ENCODE measurements at regions not wholly inside any gene's neighbourhood (a gene's known extent, or its start where the extent isn't known, plus 50 kb on each side); places are given as distances from the start of the nearest gene placed in this dataset.
"Not testable (repeated sequence)": the region's sequence is repeated elsewhere in the genome, so short reads cannot be mapped to it uniquely, and the experiment has no call there.

DNA sequence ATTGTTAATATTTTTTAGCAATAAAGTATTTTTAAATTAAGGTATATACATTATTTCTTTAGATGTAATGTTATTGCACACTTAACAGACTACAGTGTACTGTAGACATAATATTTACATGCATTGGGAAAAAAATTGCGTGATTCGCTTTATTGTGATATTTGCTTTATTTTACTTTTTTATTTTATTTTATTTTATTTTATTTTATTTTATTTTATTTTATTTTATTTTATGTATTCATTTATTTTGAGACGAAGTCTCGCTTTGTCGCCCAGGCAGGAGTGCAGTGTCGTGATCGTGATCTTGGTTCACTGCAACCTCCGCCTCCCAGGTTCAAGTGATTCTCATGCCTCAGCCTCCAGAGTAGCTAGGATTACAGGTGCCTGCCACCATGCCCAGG is 1522.7 kb downstream of the AMY1C start:
- H3K36me3 ChIP-seq (ENCODE audit: control insufficient read depth in 2 of 2, extremely low read depth in 1 of 2, insufficient read depth in 2 of 2, low read length in 2 of 2); CTCF ChIA-PET; H2AFZ ChIP-seq (ENCODE audit: low read depth, low read length); POLR2A ChIA-PET; H4K20me1 ChIP-seq (replicated peaks; ENCODE audit: control insufficient read depth, extremely low read depth, insufficient read depth, low read length); FAIRE-seq; H3K9ac ChIP-seq (replicated peaks; ENCODE audit: extremely low read depth, insufficient read depth, low read length); H3K4me1 ChIP-seq (ENCODE audit: control insufficient read depth, extremely low read depth, insufficient read depth, low read length); H3K79me2 ChIP-seq (ENCODE audit: control insufficient read depth, insufficient read depth, low read length); H3K9me1 ChIP-seq (replicated peaks; ENCODE audit: control insufficient read depth, extremely low read depth, insufficient read depth, low read length); DNase-seq (ENCODE audit: low read depth, low spot score); H3K27ac ChIP-seq (ENCODE audit: insufficient read depth, low read depth, low read length); H3K9me3 ChIP-seq (replicated peaks; ENCODE audit: control insufficient read depth, insufficient read depth, low read length); H3K4me2 ChIP-seq (ENCODE audit: insufficient read depth, low read length); H3K27me3 ChIP-seq (ENCODE audit: control insufficient read depth in 2 of 2, insufficient read depth in 2 of 2, low read length in 2 of 2); BruUV-seq (replicated peaks); intact Hi-C loops (cut with micrococcal nuclease); H3K4me3 ChIP-seq (replicated peaks in 1 of 3; ENCODE audit: insufficient read depth in 1 of 3, low read depth in 1 of 3, low read length in 3 of 3); dilution Hi-C loops (cut with MboI; ENCODE audit: extremely low pct_ligation_motif_present, low sequenced_read_pairs): not testable (repeated sequence)

DNA sequence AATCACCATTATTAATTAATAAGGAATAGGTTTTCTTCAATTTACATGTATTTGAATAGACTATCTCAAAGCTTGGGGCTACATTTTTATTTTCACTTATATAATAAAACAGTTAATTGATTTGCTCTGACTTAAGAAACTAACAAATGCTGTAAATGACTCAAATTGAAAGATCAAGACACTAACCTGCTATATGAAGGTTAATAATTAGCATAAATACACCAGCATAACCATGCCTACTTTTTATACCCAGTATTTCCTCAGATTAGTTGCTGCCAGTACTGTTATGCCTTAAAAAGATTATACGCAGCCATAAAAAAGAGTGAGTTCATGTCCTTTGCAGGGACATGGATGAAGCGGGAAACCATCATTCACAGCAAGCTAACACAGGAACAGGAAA is 1545.1 kb downstream of the AMY1C start:
- H4K20me1 ChIP-seq (replicated peaks; ENCODE audit: control insufficient read depth, extremely low read depth, insufficient read depth, low read length): no peaks in the 10 kb centered on the region
- BruUV-seq (replicated peaks): no TSS peak
- no peaks in the 10 kb centered on the region for H3K9me1 ChIP-seq (replicated peaks; ENCODE audit: control insufficient read depth, extremely low read depth, insufficient read depth, low read length)
- H3K9me3 ChIP-seq (replicated peaks; ENCODE audit: control insufficient read depth, insufficient read depth, low read length): peaks cover 2% of the 10 kb centered on the region
- DNase-seq (ENCODE audit: low read depth, low spot score) (no peak), FAIRE-seq (no peak)
- no peaks in the 10 kb centered on the region for H3K27me3 ChIP-seq (ENCODE audit: control insufficient read depth in 2 of 2, insufficient read depth in 2 of 2, low read length in 2 of 2)
- ChIA-PET CTCF (no interaction called here), POLR2A (no interaction called here)
- dilution Hi-C loops (cut with MboI; ENCODE audit: extremely low pct_ligation_motif_present, low sequenced_read_pairs) (no loop called here), intact Hi-C loops (cut with micrococcal nuclease) (no loop called here)
- no peak for TF ChIP-seq EZH2 (IDR thresholded peaks at IDR 0.05; ENCODE audit: borderline replicate concordance, low read depth, low read length, severe bottlenecking)
- TF ChIP-seq POLR2AphosphoS5 (IDR thresholded peaks at IDR 0.05; ENCODE audit: insufficient read depth, low read depth, low read length): no peak
- TF ChIP-seq JUN (IDR thresholded peaks at IDR 0.05; ENCODE audit: borderline replicate concordance, insufficient read depth, insufficient read length, low read depth): no peak
- TF ChIP-seq, protein P1, sequence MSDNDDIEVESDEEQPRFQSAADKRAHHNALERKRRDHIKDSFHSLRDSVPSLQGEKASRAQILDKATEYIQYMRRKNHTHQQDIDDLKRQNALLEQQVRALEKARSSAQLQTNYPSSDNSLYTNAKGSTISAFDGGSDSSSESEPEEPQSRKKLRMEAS (IDR thresholded peaks at IDR 0.05; ENCODE audit: insufficient read depth, insufficient read length): no peak
- TF ChIP-seq POLR2A (IDR thresholded peaks at IDR 0.05; ENCODE audit: low read depth, low read length): no peak
- TF ChIP-seq MYC (IDR thresholded peaks at IDR 0.05; ENCODE audit: low read depth, low read length): no peak
- TF ChIP-seq, protein P2, sequence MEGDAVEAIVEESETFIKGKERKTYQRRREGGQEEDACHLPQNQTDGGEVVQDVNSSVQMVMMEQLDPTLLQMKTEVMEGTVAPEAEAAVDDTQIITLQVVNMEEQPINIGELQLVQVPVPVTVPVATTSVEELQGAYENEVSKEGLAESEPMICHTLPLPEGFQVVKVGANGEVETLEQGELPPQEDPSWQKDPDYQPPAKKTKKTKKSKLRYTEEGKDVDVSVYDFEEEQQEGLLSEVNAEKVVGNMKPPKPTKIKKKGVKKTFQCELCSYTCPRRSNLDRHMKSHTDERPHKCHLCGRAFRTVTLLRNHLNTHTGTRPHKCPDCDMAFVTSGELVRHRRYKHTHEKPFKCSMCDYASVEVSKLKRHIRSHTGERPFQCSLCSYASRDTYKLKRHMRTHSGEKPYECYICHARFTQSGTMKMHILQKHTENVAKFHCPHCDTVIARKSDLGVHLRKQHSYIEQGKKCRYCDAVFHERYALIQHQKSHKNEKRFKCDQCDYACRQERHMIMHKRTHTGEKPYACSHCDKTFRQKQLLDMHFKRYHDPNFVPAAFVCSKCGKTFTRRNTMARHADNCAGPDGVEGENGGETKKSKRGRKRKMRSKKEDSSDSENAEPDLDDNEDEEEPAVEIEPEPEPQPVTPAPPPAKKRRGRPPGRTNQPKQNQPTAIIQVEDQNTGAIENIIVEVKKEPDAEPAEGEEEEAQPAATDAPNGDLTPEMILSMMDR (IDR thresholded peaks at IDR 0.05; ENCODE audit: extremely low read depth in 1 of 2, insufficient read depth in 1 of 2, low read depth in 1 of 2, low read length in 2 of 2): no peak
- TF ChIP-seq GATA2 (IDR thresholded peaks at IDR 0.05; ENCODE audit: insufficient read depth, insufficient read length, low read depth, low read length): no peak
- TF ChIP-seq FOS (IDR thresholded peaks at IDR 0.05; ENCODE audit: borderline replicate concordance, insufficient read depth, low read length): no peak
- no peaks in the 10 kb centered on the region for H3K36me3 ChIP-seq (ENCODE audit: control insufficient read depth in 2 of 2, extremely low read depth in 1 of 2, insufficient read depth in 2 of 2, low read length in 2 of 2)
- H3K79me2 ChIP-seq (ENCODE audit: control insufficient read depth, insufficient read depth, low read length): no peaks in the 10 kb centered on the region
- H3K4me3 ChIP-seq (replicated peaks in 1 of 3; ENCODE audit: insufficient read depth in 1 of 3, low read depth in 1 of 3, low read length in 3 of 3): no peak overlapping the region
- H2AFZ ChIP-seq (ENCODE audit: low read depth, low read length): no peak overlapping the region
- no peak overlapping the region for H3K4me2 ChIP-seq (ENCODE audit: insufficient read depth, low read length)
- H3K9ac ChIP-seq (replicated peaks; ENCODE audit: extremely low read depth, insufficient read depth, low read length): no peak overlapping the region
- no peaks in the 10 kb centered on the region for H3K4me1 ChIP-seq (ENCODE audit: control insufficient read depth, extremely low read depth, insufficient read depth, low read length)
- no peak overlapping the region for H3K27ac ChIP-seq (ENCODE audit: insufficient read depth, low read depth, low read length)

All from endothelial cell of umbilical vein (primary cell).